HEK293 (cell line): ENCODE measurements at regions not wholly inside any gene's neighbourhood (a gene's known extent, or its start where the extent isn't known, plus 50 kb on each side); places are given as distances from the start of the nearest gene placed in this dataset.

Experiments used
- CTCF ChIA-PET: fragments of 350-600 bp; formaldehyde crosslinking; extraction: SDS; loops from one replicate; lab custom pipeline; 2021; ENCODE audit warnings: antibody characterized with exemption; lab: Yijun Ruan, JAX
- POLR2A ChIA-PET: fragments of 300-600 bp; formaldehyde crosslinking; extraction: SDS; loops from one replicate; lab custom pipeline; 2020; ENCODE audit warnings: antibody characterized with exemption, inconsistent platforms; lab: Yijun Ruan, JAX
- H3K27ac ChIP-seq: fragments of 200-500 bp; sonication (Bioruptor generic); 2 replicates; pipeline ENCODE4 v1.5.1; 2014; ENCODE audit warnings: low read depth, low read length, control low read depth, inconsistent platforms; ENCODE audit errors: extremely low read depth
- H3K36me3 ChIP-seq, 2 experiments: fragments of 200-500 bp in 1 of 2; sonication (Bioruptor generic) in 1 of 2; 1 replicate in 1 of 2; 2 replicates in 1 of 2; pipeline ENCODE4 v1.5.1; 2014 to 2017; ENCODE audit warnings: inconsistent platforms in 2 of 2, low read length in 2 of 2; ENCODE audit not compliant: control insufficient read depth in 2 of 2, insufficient read depth in 1 of 2
- H3K4me1 ChIP-seq: fragments of 200-500 bp; sonication (Bioruptor generic); 2 replicates; pipeline ENCODE4 v1.5.1; 2014; ENCODE audit warnings: mild to moderate bottlenecking, low read length, inconsistent platforms; ENCODE audit not compliant: control insufficient read depth, insufficient read depth
- H3K4me3 ChIP-seq: 2 replicates; pipeline ENCODE4 v1.5.1; 2011; ENCODE audit warnings: low read depth, mild to moderate bottlenecking, control low read depth, low read length, moderate library complexity
- H3K9me3 ChIP-seq: fragments of 200-500 bp; sonication (Bioruptor generic); 2 replicates; pipeline ENCODE4 v1.5.1; 2014; ENCODE audit warnings: low read depth, low read length, inconsistent platforms; ENCODE audit not compliant: control insufficient read depth, insufficient read depth
- BCL6B ChIP-seq: fragments of 450-650 bp; formaldehyde crosslinking; IDR thresholded peaks from 2 replicates; pipeline ENCODE4 v1.5.1; 2017; ENCODE audit warnings: missing biosample characterization, missing genetic modification characterization
- CTCF ChIP-seq: fragments of 450-650 bp; formaldehyde crosslinking; IDR thresholded peaks from 2 replicates; pipeline ENCODE4 v1.5.1; 2016; ENCODE audit warnings: missing biosample characterization, missing genetic modification characterization
- KLF1 ChIP-seq: fragments of 450-650 bp; formaldehyde crosslinking; IDR thresholded peaks from 2 replicates; pipeline ENCODE4 v1.5.1; 2016; ENCODE audit warnings: missing biosample characterization, missing genetic modification characterization
- KLF9 ChIP-seq: fragments of 450-650 bp; formaldehyde crosslinking; IDR thresholded peaks from 2 replicates; pipeline ENCODE4 v1.5.1; 2016; ENCODE audit warnings: missing biosample characterization, missing genetic modification characterization, low read depth
- MYNN ChIP-seq: fragments of 450-650 bp; formaldehyde crosslinking; IDR thresholded peaks from 2 replicates; pipeline ENCODE4 v1.5.1; 2016; ENCODE audit warnings: missing biosample characterization, missing genetic modification characterization, borderline replicate concordance
- OSR2 ChIP-seq: fragments of 450-650 bp; formaldehyde crosslinking; IDR thresholded peaks from 2 replicates; pipeline ENCODE4 v1.5.1; 2016; ENCODE audit warnings: missing biosample characterization, missing genetic modification characterization
- PRDM10 ChIP-seq: fragments of 450-650 bp; formaldehyde crosslinking; IDR thresholded peaks from 2 replicates; pipeline ENCODE4 v1.5.1; 2016; ENCODE audit warnings: missing biosample characterization, missing genetic modification characterization
- SALL2 ChIP-seq: fragments of 450-650 bp; formaldehyde crosslinking; IDR thresholded peaks from 2 replicates; pipeline ENCODE4 v1.5.0; 2017; ENCODE audit warnings: missing biosample characterization, mild to moderate bottlenecking, missing genetic modification characterization, borderline replicate concordance
- SP7 ChIP-seq: fragments of 450-650 bp; formaldehyde crosslinking; IDR thresholded peaks from 2 replicates; pipeline ENCODE4 v1.5.1; 2016; ENCODE audit warnings: missing biosample characterization, missing genetic modification characterization
- ZNF112 ChIP-seq: fragments of 450-650 bp; formaldehyde crosslinking; IDR thresholded peaks from 2 replicates; pipeline ENCODE4 v1.5.0; 2017; ENCODE audit warnings: missing biosample characterization, missing genetic modification characterization
- ZNF121 ChIP-seq: fragments of 450-650 bp; formaldehyde crosslinking; IDR thresholded peaks from 2 replicates; pipeline ENCODE4 v1.5.1; 2016; ENCODE audit warnings: missing biosample characterization, missing genetic modification characterization
- ZNF214 ChIP-seq: fragments of 450-650 bp; formaldehyde crosslinking; IDR thresholded peaks from 2 replicates; pipeline ENCODE4 v1.5.1; 2017; ENCODE audit warnings: missing biosample characterization, mild to moderate bottlenecking, missing genetic modification characterization, borderline replicate concordance
- ZNF391 ChIP-seq: fragments of 450-650 bp; formaldehyde crosslinking; IDR thresholded peaks from 2 replicates; pipeline ENCODE4 v1.5.1; 2016; ENCODE audit warnings: low read depth, missing biosample characterization, missing genetic modification characterization, borderline replicate concordance
- ZNF433 ChIP-seq: fragments of 450-650 bp; formaldehyde crosslinking; IDR thresholded peaks from 2 replicates; pipeline ENCODE4 v1.5.1; 2016; ENCODE audit warnings: missing biosample characterization, missing genetic modification characterization, low read depth
- ZNF514 ChIP-seq: fragments of 450-650 bp; formaldehyde crosslinking; IDR thresholded peaks from 2 replicates; pipeline ENCODE4 v1.5.1; 2016; ENCODE audit warnings: missing biosample characterization, missing genetic modification characterization
- ZNF629 ChIP-seq: fragments of 450-650 bp; formaldehyde crosslinking; IDR thresholded peaks from 2 replicates; pipeline ENCODE4 v1.5.1; 2017; ENCODE audit warnings: missing biosample characterization, missing genetic modification characterization
- ZNF660 ChIP-seq: fragments of 450-650 bp; IDR thresholded peaks from 2 replicates; pipeline ENCODE4 v1.5.1; 2018; ENCODE audit warnings: missing biosample characterization, mild to moderate bottlenecking, missing genetic modification characterization
- ZNF677 ChIP-seq: fragments of 450-650 bp; IDR thresholded peaks from 2 replicates; pipeline ENCODE4 v1.5.0; 2018; ENCODE audit warnings: missing biosample characterization, mild to moderate bottlenecking, missing genetic modification characterization, moderate library complexity

- no peak for TF ChIP-seq BCL6B (tag by site-specific recombination)
- TF ChIP-seq KLF9 (tag by site-specific recombination) = no peak
- TF ChIP-seq ZNF214 (tag by site-specific recombination) = no peak
- TF ChIP-seq ZNF660 (tag by site-specific recombination) = no peak
- no peak for TF ChIP-seq MYNN (tag by site-specific recombination)
- no peak for TF ChIP-seq SP7 (tag by site-specific recombination)
- TF ChIP-seq OSR2 (tag by site-specific recombination) = no peak
Observed at GRCh38 chr11:46216019-46216764, 61.3 kb upstream of the CREB3L1 start (continued).

- POLR2A ChIA-PET = interaction anchor here (0.6 to 0.7 kb wide), 4 partner anchors 16 to 106 kb away, joined by 3 to 6 read pairs (median 4); no protein-coding TSS in a partner anchor
- Histone ChIP-seq H3K4me1 (no peaks in the 10 kb centered on the region), H3K4me3 (no peak overlapping the region), H3K36me3 (no peaks in the 10 kb centered on the region), H3K27ac (no peak overlapping the region)
- CTCF ChIA-PET = no interaction called here
- peak; percentile 56; the same call in 1 of the 2 replicates for TF ChIP-seq PRDM10
- no peak for TF ChIP-seq ZNF121 (tag by site-specific recombination)
- TF ChIP-seq, all 188 proteins: peak for 1
- no peaks in the 10 kb centered on the region for H3K9me3 ChIP-seq
Observed at GRCh38 chr11:46215208-46215931, 62.1 kb upstream of the CREB3L1 start.

- TF ChIP-seq ZNF629 (no peak), ZNF677 (tag by site-specific recombination) (no peak), ZNF112 (no peak), ZNF391 (tag by site-specific recombination) (no peak), ZNF433 (tag by site-specific recombination) (no peak), CTCF (tag by site-specific recombination) (no peak), ZNF514 (tag by site-specific recombination) (no peak), SALL2 (no peak), KLF1 (tag by site-specific recombination) (no peak)
- Histone ChIP-seq H3K9me3 (no peaks in the 10 kb centered on the region), H3K4me3 (no peak overlapping the region), H3K4me1 (no peaks in the 10 kb centered on the region), H3K36me3 (no peaks in the 10 kb centered on the region), H3K27ac (no peak overlapping the region)
- POLR2A ChIA-PET = interaction anchor here (0.6 kb wide), 1 partner anchor 92 kb away, joined by 3 read pairs; no protein-coding TSS in a partner anchor
- CTCF ChIA-PET = interaction anchor here (0.7 kb wide), 1 partner anchor 73 kb away, joined by 4 read pairs; no protein-coding TSS in a partner anchor
Observed at GRCh38 chr11:46212720-46213119, 64.7 kb upstream of the CREB3L1 start.
